ENCODE measurements at regions not wholly inside any gene's neighbourhood (a gene's known extent, or its start where the extent isn't known, plus 50 kb on each side); places are given as distances from the start of the nearest gene placed in this dataset.

DNA sequence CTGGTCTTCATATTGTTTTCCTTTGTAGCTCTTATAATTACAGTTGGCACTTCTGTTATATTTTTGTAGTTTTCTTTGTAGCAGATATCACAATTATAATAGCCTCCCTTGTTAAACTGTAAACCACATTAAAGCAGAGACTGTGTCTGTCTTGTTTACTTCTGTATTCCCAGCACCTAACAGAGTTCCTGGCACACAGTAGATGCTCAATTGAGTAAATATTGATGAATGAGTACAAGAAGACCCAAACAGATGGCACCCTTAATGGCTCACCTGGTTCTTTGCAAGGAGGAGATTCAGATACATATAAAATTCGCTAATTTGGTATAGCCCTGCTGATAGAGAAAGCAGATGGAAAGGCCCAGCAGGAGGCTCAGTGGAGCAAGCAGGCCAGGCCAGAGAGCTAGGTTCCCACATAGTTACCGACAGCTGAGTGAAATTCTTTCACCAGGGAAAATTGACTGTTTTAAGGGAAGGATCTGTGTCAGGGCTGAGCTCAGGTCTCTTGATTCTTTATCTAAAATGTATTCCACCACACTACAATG, 120.1 kb downstream of the NUP35 start:
- TF ChIP-seq, protein P1, sequence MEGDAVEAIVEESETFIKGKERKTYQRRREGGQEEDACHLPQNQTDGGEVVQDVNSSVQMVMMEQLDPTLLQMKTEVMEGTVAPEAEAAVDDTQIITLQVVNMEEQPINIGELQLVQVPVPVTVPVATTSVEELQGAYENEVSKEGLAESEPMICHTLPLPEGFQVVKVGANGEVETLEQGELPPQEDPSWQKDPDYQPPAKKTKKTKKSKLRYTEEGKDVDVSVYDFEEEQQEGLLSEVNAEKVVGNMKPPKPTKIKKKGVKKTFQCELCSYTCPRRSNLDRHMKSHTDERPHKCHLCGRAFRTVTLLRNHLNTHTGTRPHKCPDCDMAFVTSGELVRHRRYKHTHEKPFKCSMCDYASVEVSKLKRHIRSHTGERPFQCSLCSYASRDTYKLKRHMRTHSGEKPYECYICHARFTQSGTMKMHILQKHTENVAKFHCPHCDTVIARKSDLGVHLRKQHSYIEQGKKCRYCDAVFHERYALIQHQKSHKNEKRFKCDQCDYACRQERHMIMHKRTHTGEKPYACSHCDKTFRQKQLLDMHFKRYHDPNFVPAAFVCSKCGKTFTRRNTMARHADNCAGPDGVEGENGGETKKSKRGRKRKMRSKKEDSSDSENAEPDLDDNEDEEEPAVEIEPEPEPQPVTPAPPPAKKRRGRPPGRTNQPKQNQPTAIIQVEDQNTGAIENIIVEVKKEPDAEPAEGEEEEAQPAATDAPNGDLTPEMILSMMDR (IDR thresholded peaks at IDR 0.05; ENCODE audit: poor library complexity, severe bottlenecking): no peak
- TF ChIP-seq REST (IDR thresholded peaks at IDR 0.05; ENCODE audit: borderline replicate concordance): no peak
- no peak for TF ChIP-seq POLR2AphosphoS5 (IDR thresholded peaks at IDR 0.05)
- TF ChIP-seq EP300 (conservative IDR thresholded peaks at IDR 0.05; ENCODE audit: poor library complexity, severe bottlenecking): no peak
- no peak for TF ChIP-seq RAD21 (conservative IDR thresholded peaks at IDR 0.05)
- no peak for TF ChIP-seq EZH2 (IDR thresholded peaks at IDR 0.05; ENCODE audit: borderline replicate concordance, insufficient read depth, low read length, poor library complexity, severe bottlenecking)
- TF ChIP-seq MXI1 (conservative IDR thresholded peaks at IDR 0.05; ENCODE audit: poor library complexity, severe bottlenecking): no peak
- TF ChIP-seq TAF1 (IDR thresholded peaks at IDR 0.05; ENCODE audit: low read depth): no peak
- TF ChIP-seq SMC3 (conservative IDR thresholded peaks at IDR 0.05; ENCODE audit: poor library complexity): no peak
